ENCODE measurements at regions not wholly inside any gene's neighbourhood (a gene's known extent, or its start where the extent isn't known, plus 50 kb on each side); places are given as distances from the start of the nearest gene placed in this dataset.

DNA sequence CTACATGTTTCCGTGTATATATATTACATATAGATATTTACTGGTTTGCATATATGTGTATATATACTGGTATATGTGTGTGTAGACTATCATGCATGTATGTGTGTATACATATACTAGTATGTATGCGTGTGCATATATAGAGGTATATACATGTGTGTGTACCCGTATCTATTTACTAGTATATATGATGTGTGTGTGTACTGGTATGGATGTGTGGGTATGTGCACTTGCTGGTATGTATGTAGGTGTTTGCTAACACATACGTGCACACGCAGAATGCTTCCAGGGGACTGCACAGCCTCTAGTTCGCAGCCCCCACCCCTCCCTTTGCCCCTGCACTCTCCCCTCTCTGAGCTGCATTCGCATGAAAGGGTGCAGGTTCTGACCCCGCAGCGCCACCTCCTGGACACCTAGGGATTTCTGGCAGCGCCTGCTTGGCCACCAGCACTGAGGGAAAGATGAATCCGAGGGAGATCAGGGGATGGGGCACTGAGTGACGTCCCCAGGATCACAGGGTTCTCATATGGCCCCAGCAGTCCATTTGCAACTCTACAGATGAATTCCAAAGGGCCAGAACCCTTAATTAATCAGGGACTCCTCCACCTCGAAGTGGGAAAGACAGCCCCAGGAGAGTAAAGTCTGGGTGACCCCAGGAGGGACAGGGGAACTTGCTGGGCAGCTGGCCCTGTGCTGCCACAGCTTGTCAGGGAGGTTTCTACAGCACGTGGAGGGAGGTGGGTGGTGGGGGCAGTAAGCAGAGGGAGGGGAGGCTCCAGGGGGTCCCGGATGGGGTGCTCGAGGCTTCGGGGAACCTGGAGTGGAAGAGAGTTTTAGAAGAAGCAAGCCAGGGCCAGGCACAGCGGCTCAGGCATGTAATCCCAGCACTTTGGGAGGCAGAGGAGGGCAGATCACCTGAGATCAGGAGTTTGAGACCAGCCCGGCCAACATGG, 66.8 kb upstream of the ASAP2 start (continued):
- TF ChIP-seq ZNF652 (CRISPR knock-in tag; IDR thresholded peaks at IDR 0.05; ENCODE audit: borderline replicate concordance, low read depth) (peak; percentile 72), HCFC1 (IDR thresholded peaks at IDR 0.05; ENCODE audit: low read depth, low read length) (0 out of 2 replicates have a peak, but pooled peaks have one; percentile 8), NFATC3 (CRISPR knock-in tag; IDR thresholded peaks at IDR 0.05) (0 out of 2 replicates have a peak, but pooled peaks have one; percentile 58), RAD21 (CRISPR knock-in tag; IDR thresholded peaks at IDR 0.05) (peak; percentile 62; the same call in 1 of the 2 replicates), ZFX (CRISPR knock-in tag; IDR thresholded peaks at IDR 0.05; ENCODE audit: low read depth) (peak; percentile 22; the same call in 1 of the 2 replicates), EP300 (IDR thresholded peaks at IDR 0.05; ENCODE audit: low read depth in 2 of 2, low read length in 2 of 2) (no peak), EP300 (CRISPR knock-in tag; IDR thresholded peaks at IDR 0.05; ENCODE audit: borderline replicate concordance) (no peak), LCORL (IDR thresholded peaks at IDR 0.05) (no peak), LCORL (CRISPR knock-in tag; IDR thresholded peaks at IDR 0.05) (peak; percentile 44; the same call in 1 of the 2 replicates), KDM2A (CRISPR knock-in tag; IDR thresholded peaks at IDR 0.05; ENCODE audit: borderline replicate concordance, low read depth) (peak; percentile 45; the same call in 1 of the 2 replicates), SAP130 (CRISPR knock-in tag; IDR thresholded peaks at IDR 0.05; ENCODE audit: low read depth) (peak; percentile 27; the same call in 1 of the 2 replicates), STAG1 (CRISPR knock-in tag; IDR thresholded peaks at IDR 0.05) (peak; percentile 73), XRCC5 (optimal IDR thresholded peaks at IDR 0.05; ENCODE audit: low read length) (peak; percentile 89), GATAD2A (CRISPR knock-in tag; IDR thresholded peaks at IDR 0.05) (peak; percentile 38; the same call in 1 of the 2 replicates)
- TF ChIP-seq, protein P1, sequence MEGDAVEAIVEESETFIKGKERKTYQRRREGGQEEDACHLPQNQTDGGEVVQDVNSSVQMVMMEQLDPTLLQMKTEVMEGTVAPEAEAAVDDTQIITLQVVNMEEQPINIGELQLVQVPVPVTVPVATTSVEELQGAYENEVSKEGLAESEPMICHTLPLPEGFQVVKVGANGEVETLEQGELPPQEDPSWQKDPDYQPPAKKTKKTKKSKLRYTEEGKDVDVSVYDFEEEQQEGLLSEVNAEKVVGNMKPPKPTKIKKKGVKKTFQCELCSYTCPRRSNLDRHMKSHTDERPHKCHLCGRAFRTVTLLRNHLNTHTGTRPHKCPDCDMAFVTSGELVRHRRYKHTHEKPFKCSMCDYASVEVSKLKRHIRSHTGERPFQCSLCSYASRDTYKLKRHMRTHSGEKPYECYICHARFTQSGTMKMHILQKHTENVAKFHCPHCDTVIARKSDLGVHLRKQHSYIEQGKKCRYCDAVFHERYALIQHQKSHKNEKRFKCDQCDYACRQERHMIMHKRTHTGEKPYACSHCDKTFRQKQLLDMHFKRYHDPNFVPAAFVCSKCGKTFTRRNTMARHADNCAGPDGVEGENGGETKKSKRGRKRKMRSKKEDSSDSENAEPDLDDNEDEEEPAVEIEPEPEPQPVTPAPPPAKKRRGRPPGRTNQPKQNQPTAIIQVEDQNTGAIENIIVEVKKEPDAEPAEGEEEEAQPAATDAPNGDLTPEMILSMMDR (CRISPR knock-in tag; IDR thresholded peaks at IDR 0.05) = peak; percentile 94
- TF ChIP-seq, protein P2, sequence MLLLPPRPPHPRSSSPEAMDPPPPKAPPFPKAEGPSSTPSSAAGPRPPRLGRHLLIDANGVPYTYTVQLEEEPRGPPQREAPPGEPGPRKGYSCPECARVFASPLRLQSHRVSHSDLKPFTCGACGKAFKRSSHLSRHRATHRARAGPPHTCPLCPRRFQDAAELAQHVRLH (CRISPR knock-in tag; IDR thresholded peaks at IDR 0.05; ENCODE audit: borderline replicate concordance, low read depth) = no peak

All from HepG2 (cell line).